ENCODE measurements at regions not wholly inside any gene's neighbourhood (a gene's known extent, or its start where the extent isn't known, plus 50 kb on each side); places are given as distances from the start of the nearest gene placed in this dataset.

DNA sequence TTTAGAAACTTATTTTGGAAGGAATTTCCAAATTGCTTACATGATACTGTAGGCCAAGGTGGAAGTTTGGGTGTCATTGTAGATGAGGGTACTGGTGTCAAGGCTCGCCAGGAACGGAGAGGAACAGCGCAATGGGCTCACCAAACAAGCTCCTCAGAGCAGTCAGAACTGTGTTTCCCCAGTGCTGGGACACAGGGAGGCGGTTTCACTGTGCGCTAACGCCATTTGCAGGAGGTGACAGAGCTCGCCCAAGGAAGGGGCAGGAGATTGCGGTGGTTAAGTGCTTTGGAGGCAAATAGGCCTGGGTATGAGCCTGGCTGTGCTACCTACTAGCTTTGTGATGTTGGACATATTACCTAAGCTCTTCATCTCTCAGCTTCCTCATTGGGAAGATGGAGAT, 57.3 kb downstream of the HHEX start:
- ChIA-PET CTCF (interaction anchor here (0.7 to 1.0 kb wide), 2 partner anchors 20 kb away, joined by 3 read pairs; no protein-coding TSS in a partner anchor), POLR2A (no interaction called here)
- no peak for DNase-seq
- no peaks in the 10 kb centered on the region for H3K36me3 ChIP-seq (ENCODE audit: control insufficient read depth in 4 of 4, insufficient read depth in 4 of 4, low read length in 3 of 4)
- no peak overlapping the region for H3K4me3 ChIP-seq (ENCODE audit: control insufficient read depth in 1 of 7, extremely low read depth in 1 of 7, insufficient read depth in 4 of 7, low read depth in 2 of 7, low read length in 6 of 7)
- WGBS (ENCODE audit: insufficient coverage): 100% methylated on average over 8 of the region's 8 CpGs
- no peaks in the 10 kb centered on the region for H3K27me3 ChIP-seq (replicated peaks in 2 of 5; ENCODE audit: control insufficient read depth in 4 of 5, insufficient read depth in 5 of 5, low read length in 4 of 5)
- peaks cover 3 to 20% (median 8%) of the 10 kb centered on the region in 4 experiments for H3K4me1 ChIP-seq (ENCODE audit: control extremely low read depth in 1 of 4, control insufficient read depth in 4 of 4, insufficient read depth in 4 of 4, low read length in 3 of 4)
- H3K27ac ChIP-seq (ENCODE audit: insufficient read depth in 1 of 2, low read depth in 1 of 2, low read length in 2 of 2, poor library complexity in 1 of 2, severe bottlenecking in 2 of 2): no peak overlapping the region
- H3K9me3 ChIP-seq (ENCODE audit: control extremely low read depth in 1 of 5, control insufficient read depth in 4 of 5, insufficient read depth in 2 of 5, low read depth in 1 of 5, low read length in 4 of 5): no peaks in the 10 kb centered on the region

DNA sequence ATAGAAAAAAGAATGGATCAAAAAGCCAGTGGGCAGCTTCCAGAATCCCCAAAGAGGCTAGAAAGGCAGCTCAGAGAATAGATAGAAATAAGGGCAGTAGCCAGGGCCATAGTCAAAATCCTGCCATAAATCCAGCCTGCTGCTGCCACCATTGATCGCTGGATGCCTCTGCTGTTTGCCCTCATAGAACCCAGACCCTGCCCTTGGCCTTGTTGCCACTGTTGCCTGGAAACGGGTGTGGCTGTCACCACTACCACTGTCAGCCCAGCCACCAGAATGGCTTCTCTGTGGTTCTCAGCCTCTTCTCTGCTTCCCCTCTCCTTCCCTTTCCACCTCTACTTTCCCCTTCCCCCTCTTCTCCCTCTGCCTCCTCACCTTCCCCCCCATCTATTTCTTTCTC, 57.8 kb downstream of the HHEX start:
- 51% methylated on average over 2 of the region's 2 CpGs for WGBS (ENCODE audit: insufficient coverage)
- Histone ChIP-seq H3K36me3 (ENCODE audit: control insufficient read depth in 4 of 4, insufficient read depth in 4 of 4, low read length in 3 of 4) (no peaks in the 10 kb centered on the region), H3K4me3 (ENCODE audit: control insufficient read depth in 1 of 7, extremely low read depth in 1 of 7, insufficient read depth in 4 of 7, low read depth in 2 of 7, low read length in 6 of 7) (no peak overlapping the region), H3K27me3 (replicated peaks in 2 of 5; ENCODE audit: control insufficient read depth in 4 of 5, insufficient read depth in 5 of 5, low read length in 4 of 5) (no peaks in the 10 kb centered on the region), H3K9me3 (ENCODE audit: control extremely low read depth in 1 of 5, control insufficient read depth in 4 of 5, insufficient read depth in 2 of 5, low read depth in 1 of 5, low read length in 4 of 5) (no peaks in the 10 kb centered on the region), H3K27ac (ENCODE audit: insufficient read depth in 1 of 2, low read depth in 1 of 2, low read length in 2 of 2, poor library complexity in 1 of 2, severe bottlenecking in 2 of 2) (no peak overlapping the region), H3K4me1 (ENCODE audit: control extremely low read depth in 1 of 4, control insufficient read depth in 4 of 4, insufficient read depth in 4 of 4, low read length in 3 of 4) (peaks cover 3 to 15% (median 8%) of the 10 kb centered on the region in 4 experiments)
- POLR2A ChIA-PET: no interaction called here
- CTCF ChIA-PET: interaction anchor here (0.7 to 1.3 kb wide), 3 partner anchors 19 to 108 kb away, joined by 3 read pairs; no protein-coding TSS in a partner anchor
- peak in 2 of 3 donors; percentile 50 to 73 for DNase-seq

DNA sequence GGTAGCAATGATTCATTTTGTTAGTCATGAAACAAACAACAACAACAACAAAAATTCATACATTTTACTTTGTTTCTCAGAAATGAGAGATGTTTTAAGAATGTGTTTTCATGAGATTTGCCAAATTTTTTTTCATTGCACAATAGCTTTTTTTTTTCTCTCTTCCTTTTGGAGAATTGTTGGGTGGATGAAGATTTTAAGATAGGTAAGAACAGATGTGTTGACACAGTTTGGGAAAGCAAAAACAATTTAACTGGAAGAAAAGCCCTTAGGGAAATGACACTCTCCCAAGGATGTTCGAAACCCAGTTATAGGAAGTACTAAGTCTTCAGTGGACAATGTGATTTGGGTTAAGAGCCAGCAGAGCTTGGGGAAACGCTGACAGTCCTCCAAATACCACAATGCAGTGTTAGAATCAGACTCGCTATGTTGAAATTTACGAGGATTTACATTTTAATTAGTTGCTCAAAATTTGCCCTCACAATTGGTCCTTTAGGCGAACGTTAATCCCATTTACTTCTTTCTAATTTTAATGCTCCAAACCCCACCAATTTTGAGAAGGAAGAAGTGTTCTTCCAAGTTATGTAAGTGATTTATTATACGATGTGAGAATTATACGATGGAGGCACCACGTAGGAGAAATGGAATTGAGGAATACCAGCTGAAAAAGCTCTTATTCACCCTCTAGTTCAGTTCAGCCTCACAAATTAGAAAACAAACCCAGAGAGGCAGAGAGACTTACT, 61.2 kb downstream of the HHEX start:
- no peaks in the 10 kb centered on the region for H3K9me3 ChIP-seq (ENCODE audit: control extremely low read depth in 1 of 5, control insufficient read depth in 4 of 5, insufficient read depth in 2 of 5, low read depth in 1 of 5, low read length in 4 of 5)
- DNase-seq: peak in 2 of 3 donors; percentile 46 to 53
- POLR2A ChIA-PET: no interaction called here
- CTCF ChIA-PET: interaction anchor here (0.8 to 0.9 kb wide), 2 partner anchors 22 to 96 kb away, joined by 3 read pairs; no protein-coding TSS in a partner anchor
- H3K27me3 ChIP-seq (replicated peaks in 2 of 5; ENCODE audit: control insufficient read depth in 4 of 5, insufficient read depth in 5 of 5, low read length in 4 of 5): no peaks in the 10 kb centered on the region
- 8% methylated on average over 5 of the region's 9 CpGs for WGBS (ENCODE audit: insufficient coverage)
- peaks cover 10 to 28% (median 25%) of the 10 kb centered on the region in 4 experiments for H3K4me1 ChIP-seq (ENCODE audit: control extremely low read depth in 1 of 4, control insufficient read depth in 4 of 4, insufficient read depth in 4 of 4, low read length in 3 of 4)
- no peak overlapping the region for H3K27ac ChIP-seq (ENCODE audit: insufficient read depth in 1 of 2, low read depth in 1 of 2, low read length in 2 of 2, poor library complexity in 1 of 2, severe bottlenecking in 2 of 2)
- H3K4me3 ChIP-seq (ENCODE audit: control insufficient read depth in 1 of 7, extremely low read depth in 1 of 7, insufficient read depth in 4 of 7, low read depth in 2 of 7, low read length in 6 of 7): no peak overlapping the region
- no peaks in the 10 kb centered on the region for H3K36me3 ChIP-seq (ENCODE audit: control insufficient read depth in 4 of 4, insufficient read depth in 4 of 4, low read length in 3 of 4)

DNA sequence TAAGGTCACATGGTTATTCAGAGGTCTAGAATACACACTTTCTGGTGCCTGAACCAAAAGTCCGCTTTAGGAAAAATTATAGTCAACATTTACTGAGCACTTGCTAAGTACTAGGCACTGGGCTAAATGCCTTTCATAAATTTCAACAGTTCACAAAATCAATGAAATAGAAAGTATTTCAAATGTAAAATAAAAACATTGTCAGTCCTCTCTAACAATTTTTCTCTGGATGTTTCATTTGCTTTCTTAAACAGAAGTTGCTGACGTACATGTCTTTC, 61.7 kb downstream of the HHEX start:
- Histone ChIP-seq H3K4me1 (ENCODE audit: control extremely low read depth in 1 of 4, control insufficient read depth in 4 of 4, insufficient read depth in 4 of 4, low read length in 3 of 4) (peaks cover 13 to 33% (median 29%) of the 10 kb centered on the region in 4 experiments), H3K9me3 (ENCODE audit: control extremely low read depth in 1 of 5, control insufficient read depth in 4 of 5, insufficient read depth in 2 of 5, low read depth in 1 of 5, low read length in 4 of 5) (no peaks in the 10 kb centered on the region), H3K27me3 (replicated peaks in 2 of 5; ENCODE audit: control insufficient read depth in 4 of 5, insufficient read depth in 5 of 5, low read length in 4 of 5) (no peaks in the 10 kb centered on the region), H3K36me3 (ENCODE audit: control insufficient read depth in 4 of 4, insufficient read depth in 4 of 4, low read length in 3 of 4) (no peaks in the 10 kb centered on the region), H3K4me3 (ENCODE audit: control insufficient read depth in 1 of 7, extremely low read depth in 1 of 7, insufficient read depth in 4 of 7, low read depth in 2 of 7, low read length in 6 of 7) (no peak overlapping the region), H3K27ac (ENCODE audit: insufficient read depth in 1 of 2, low read depth in 1 of 2, low read length in 2 of 2, poor library complexity in 1 of 2, severe bottlenecking in 2 of 2) (no peak overlapping the region)
- no peak for DNase-seq
- POLR2A ChIA-PET: no interaction called here
- CTCF ChIA-PET: no interaction called here
- 83% methylated on average over 1 of the region's 2 CpGs for WGBS (ENCODE audit: insufficient coverage)

DNA sequence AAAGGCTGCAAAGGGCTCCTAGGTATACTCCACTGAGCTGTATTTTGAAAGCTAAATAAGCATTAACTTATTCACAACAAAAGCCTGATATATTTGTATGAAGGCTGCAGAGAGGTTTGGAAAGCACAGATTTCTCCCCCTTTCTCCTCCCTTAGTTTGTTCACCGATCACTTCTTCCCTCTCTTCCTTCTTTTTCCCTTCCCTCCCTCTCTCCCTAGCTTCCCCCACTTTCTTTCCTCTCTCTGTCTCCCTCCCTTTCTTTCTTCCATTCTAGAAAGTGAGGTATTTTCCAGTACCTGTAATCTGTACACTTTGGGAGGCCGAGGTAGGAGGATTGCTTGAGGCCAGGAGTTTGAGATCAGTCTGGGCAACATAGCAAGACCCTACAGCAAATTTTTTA, 62.1 kb downstream of the HHEX start:
- Histone ChIP-seq H3K4me3 (ENCODE audit: control insufficient read depth in 1 of 7, extremely low read depth in 1 of 7, insufficient read depth in 4 of 7, low read depth in 2 of 7, low read length in 6 of 7) (no peak overlapping the region), H3K27me3 (replicated peaks in 2 of 5; ENCODE audit: control insufficient read depth in 4 of 5, insufficient read depth in 5 of 5, low read length in 4 of 5) (no peaks in the 10 kb centered on the region), H3K9me3 (ENCODE audit: control extremely low read depth in 1 of 5, control insufficient read depth in 4 of 5, insufficient read depth in 2 of 5, low read depth in 1 of 5, low read length in 4 of 5) (no peaks in the 10 kb centered on the region), H3K4me1 (ENCODE audit: control extremely low read depth in 1 of 4, control insufficient read depth in 4 of 4, insufficient read depth in 4 of 4, low read length in 3 of 4) (peaks cover 17 to 36% (median 33%) of the 10 kb centered on the region in 4 experiments), H3K36me3 (ENCODE audit: control insufficient read depth in 4 of 4, insufficient read depth in 4 of 4, low read length in 3 of 4) (no peaks in the 10 kb centered on the region), H3K27ac (ENCODE audit: insufficient read depth in 1 of 2, low read depth in 1 of 2, low read length in 2 of 2, poor library complexity in 1 of 2, severe bottlenecking in 2 of 2) (no peak overlapping the region)
- CTCF ChIA-PET: no interaction called here
- WGBS (ENCODE audit: insufficient coverage): no CpG with 5 or more reads among the region's 2 CpGs
- POLR2A ChIA-PET: interaction anchor here (0.6 kb wide), 1 partner anchor 105 kb away, joined by 3 read pairs; no protein-coding TSS in a partner anchor
- no peak for DNase-seq

DNA sequence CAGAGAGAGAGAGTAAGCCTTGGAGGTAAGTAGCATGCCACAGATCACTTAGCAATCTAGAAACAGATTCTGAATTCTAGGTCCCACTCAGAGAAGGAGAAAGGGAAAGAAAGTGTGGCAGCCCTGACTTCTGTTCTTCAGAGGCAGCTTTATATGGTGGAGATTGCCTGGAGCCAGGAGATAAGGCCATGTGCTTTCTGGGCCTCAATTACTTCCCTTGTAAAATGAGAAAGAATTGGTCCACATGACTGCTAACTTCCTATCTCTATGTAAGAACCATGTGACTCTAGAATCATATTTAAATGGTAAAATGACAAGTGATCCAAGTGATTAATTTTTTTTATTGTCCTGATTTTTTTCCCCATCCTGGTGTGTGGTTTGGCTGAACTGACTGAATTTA, 64.1 kb downstream of the HHEX start:
- no peaks in the 10 kb centered on the region for H3K27me3 ChIP-seq (replicated peaks in 2 of 5; ENCODE audit: control insufficient read depth in 4 of 5, insufficient read depth in 5 of 5, low read length in 4 of 5)
- peak; percentile 14 to 74 (median 48) for DNase-seq
- H3K9me3 ChIP-seq (ENCODE audit: control extremely low read depth in 1 of 5, control insufficient read depth in 4 of 5, insufficient read depth in 2 of 5, low read depth in 1 of 5, low read length in 4 of 5): no peaks in the 10 kb centered on the region
- H3K27ac ChIP-seq (ENCODE audit: insufficient read depth in 1 of 2, low read depth in 1 of 2, low read length in 2 of 2, poor library complexity in 1 of 2, severe bottlenecking in 2 of 2): no peak overlapping the region
- no peaks in the 10 kb centered on the region for H3K36me3 ChIP-seq (ENCODE audit: control insufficient read depth in 4 of 4, insufficient read depth in 4 of 4, low read length in 3 of 4)
- H3K4me1 ChIP-seq (ENCODE audit: control extremely low read depth in 1 of 4, control insufficient read depth in 4 of 4, insufficient read depth in 4 of 4, low read length in 3 of 4): peaks cover 34 to 55% (median 48%) of the 10 kb centered on the region in 4 experiments
- no peak overlapping the region for H3K4me3 ChIP-seq (ENCODE audit: control insufficient read depth in 1 of 7, extremely low read depth in 1 of 7, insufficient read depth in 4 of 7, low read depth in 2 of 7, low read length in 6 of 7)
- POLR2A ChIA-PET: no interaction called here
- CTCF ChIA-PET: interaction anchor here (0.6 to 1.8 kb wide), 2 partner anchors 48 to 63 kb away, joined by 3 to 7 read pairs; no protein-coding TSS in a partner anchor

DNA sequence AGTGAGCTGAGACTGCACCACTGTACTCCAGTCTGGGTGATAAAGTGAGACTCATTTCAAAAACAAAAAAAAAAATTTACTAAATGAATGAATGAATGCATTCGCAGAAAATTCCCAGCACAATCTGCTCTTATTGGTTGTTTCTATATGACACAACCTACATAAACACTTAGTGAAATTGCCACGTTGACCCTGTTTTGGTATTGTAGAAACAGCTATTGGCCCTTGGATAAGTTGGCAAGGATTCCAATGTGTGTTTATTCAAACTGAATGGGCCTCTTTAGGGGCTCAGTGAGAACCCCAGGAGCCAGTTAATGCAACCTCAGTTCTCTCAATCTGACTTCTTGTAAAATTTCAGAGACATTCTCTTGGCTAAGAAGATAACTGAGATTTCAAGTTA, 66.0 kb downstream of the HHEX start:
- CTCF ChIA-PET: interaction anchor here (0.7 to 4.1 kb wide), 8 partner anchors 26 to 726 kb away, joined by 3 to 25 read pairs (median 6); partner anchors contain the start of gene HHEX
- no peaks in the 10 kb centered on the region for H3K36me3 ChIP-seq (ENCODE audit: control insufficient read depth in 4 of 4, insufficient read depth in 4 of 4, low read length in 3 of 4)
- DNase-seq: no peak
- H3K27me3 ChIP-seq (replicated peaks in 2 of 5; ENCODE audit: control insufficient read depth in 4 of 5, insufficient read depth in 5 of 5, low read length in 4 of 5): no peaks in the 10 kb centered on the region
- peak overlapping the region in 1 of 2 experiments; percentile 84 for H3K27ac ChIP-seq (ENCODE audit: insufficient read depth in 1 of 2, low read depth in 1 of 2, low read length in 2 of 2, poor library complexity in 1 of 2, severe bottlenecking in 2 of 2)
- H3K9me3 ChIP-seq (ENCODE audit: control extremely low read depth in 1 of 5, control insufficient read depth in 4 of 5, insufficient read depth in 2 of 5, low read depth in 1 of 5, low read length in 4 of 5): no peaks in the 10 kb centered on the region
- POLR2A ChIA-PET: interaction anchor here (2.1 to 3.0 kb wide), 3 partner anchors 54 to 65 kb away, joined by 7 to 38 read pairs (median 10); partner anchors contain the start of gene HHEX
- no CpG with 5 or more reads among the region's 2 CpGs for WGBS (ENCODE audit: insufficient coverage)
- peaks cover 44 to 74% (median 63%) of the 10 kb centered on the region in 4 experiments for H3K4me1 ChIP-seq (ENCODE audit: control extremely low read depth in 1 of 4, control insufficient read depth in 4 of 4, insufficient read depth in 4 of 4, low read length in 3 of 4)
- H3K4me3 ChIP-seq (ENCODE audit: control insufficient read depth in 1 of 7, extremely low read depth in 1 of 7, insufficient read depth in 4 of 7, low read depth in 2 of 7, low read length in 6 of 7): peak overlapping the region in 3 of 7 experiments; percentile 14 to 69 (median 23)
